ENCODE measurements at regions not wholly inside any gene's neighbourhood (a gene's known extent, or its start where the extent isn't known, plus 50 kb on each side); places are given as distances from the start of the nearest gene placed in this dataset.

- ATAC-seq (no peak), DNase-seq (no peak)
- Histone ChIP-seq H3K4me1 (no peaks in the 10 kb centered on the region), H3K4me3 (no peak overlapping the region), H3K27ac (no peak overlapping the region), H3K9me3 (peaks cover 13% of the 10 kb centered on the region), H3K27me3 (ENCODE audit: insufficient read depth in 3 of 3, low read length in 2 of 3) (no peaks in the 10 kb centered on the region), H3K36me3 (ENCODE audit: insufficient read depth in 1 of 2, low read depth in 1 of 2) (no peaks in the 10 kb centered on the region)
- TF ChIP-seq CTCF (IDR thresholded peaks at IDR 0.05): no peak
- WGBS, 3 donors: 65 to 70% (median 69%) methylated on average over 2 of the region's 2 CpGs
- intact Hi-C loops (cut with DNase I): no loop called here
These were observed 186.7 kb downstream of the CRPPA start for GRCh38 chr7:16234493-16235146.

- H3K27ac ChIP-seq: no peak overlapping the region
- ATAC-seq: no peak
- intact Hi-C loops (cut with DNase I): no loop called here
- no peaks in the 10 kb centered on the region for H3K36me3 ChIP-seq (ENCODE audit: insufficient read depth in 1 of 2, low read depth in 1 of 2)
- WGBS, 3 donors: 35 to 49% (median 41%) methylated on average over 2 of the region's 2 CpGs
- H3K4me1 ChIP-seq: no peaks in the 10 kb centered on the region
- no peak overlapping the region for H3K4me3 ChIP-seq
- DNase-seq: no peak
- TF ChIP-seq CTCF (IDR thresholded peaks at IDR 0.05): no peak
- no peaks in the 10 kb centered on the region for H3K27me3 ChIP-seq (ENCODE audit: insufficient read depth in 3 of 3, low read length in 2 of 3)
- H3K9me3 ChIP-seq: peaks cover 18% of the 10 kb centered on the region
These were observed 187.8 kb downstream of the CRPPA start for GRCh38 chr7:16233517-16233916.

GRCh38 chr7:16232273-16232672 is 189.1 kb downstream of the CRPPA start:
- intact Hi-C loops (cut with DNase I): no loop called here
- WGBS, 3 donors: 94 to 98% (median 96%) methylated on average over 1 of the region's 1 CpG
- DNase-seq (no peak), ATAC-seq (no peak)
- H3K4me1 ChIP-seq: no peaks in the 10 kb centered on the region
- H3K9me3 ChIP-seq: peaks cover 18% of the 10 kb centered on the region
- H3K36me3 ChIP-seq (ENCODE audit: insufficient read depth in 1 of 2, low read depth in 1 of 2): no peaks in the 10 kb centered on the region
- no peak for TF ChIP-seq CTCF (IDR thresholded peaks at IDR 0.05)
- H3K27me3 ChIP-seq (ENCODE audit: insufficient read depth in 3 of 3, low read length in 2 of 3): no peaks in the 10 kb centered on the region
- H3K4me3 ChIP-seq: no peak overlapping the region
- no peak overlapping the region for H3K27ac ChIP-seq

- Histone ChIP-seq H3K4me3 (no peak overlapping the region), H3K27ac (no peak overlapping the region), H3K27me3 (ENCODE audit: insufficient read depth in 3 of 3, low read length in 2 of 3) (no peaks in the 10 kb centered on the region), H3K4me1 (no peaks in the 10 kb centered on the region), H3K9me3 (no peaks in the 10 kb centered on the region), H3K36me3 (ENCODE audit: insufficient read depth in 1 of 2, low read depth in 1 of 2) (no peaks in the 10 kb centered on the region)
- WGBS, 3 donors: 81 to 83% (median 82%) methylated on average over 8 of the region's 8 CpGs
- TF ChIP-seq CTCF (IDR thresholded peaks at IDR 0.05): no peak
- ATAC-seq (no peak), DNase-seq (no peak)
- intact Hi-C loops (cut with DNase I): no loop called here
These were observed 197.2 kb downstream of the CRPPA start for GRCh38 chr7:16223963-16224707.
